Coronary artery (tissue), 2 donors: ENCODE measurements at regions not wholly inside any gene's neighbourhood (a gene's known extent, or its start where the extent isn't known, plus 50 kb on each side); places are given as distances from the start of the nearest gene placed in this dataset.

Experiments
- DNase-seq: peaks from one replicate; pipeline ENCODE4 v3.0.0-alpha.2; 2017; ENCODE audit warnings: low spot score
- H3K27ac ChIP-seq, 2 donors: fragments of 200-600 bp; sonication (generic); one replicate each; pipeline ENCODE4 v1.5.1; 2016 to 2019
- H3K4me3 ChIP-seq: fragments of 200-600 bp; sonication (generic); 2 replicates; pipeline ENCODE4 v1.5.1; 2016; ENCODE audit warnings: mild to moderate bottlenecking, moderate library complexity
- CTCF ChIP-seq: fragments of 200-600 bp; sonication (generic); IDR thresholded peaks from one replicate; pipeline ENCODE4 v1.5.1; 2019; ENCODE audit warnings: antibody characterized with exemption

- TF ChIP-seq CTCF = no peak
Measured at GRCh38 chr21:18069875-18070274, 174.8 kb upstream of the CHODL start.

GRCh38 chr21:18060402-18060801 is 184.2 kb upstream of the CHODL start:
- H3K4me3 ChIP-seq = no peak overlapping the region
- DNase-seq = no peak
- H3K27ac ChIP-seq = no peak overlapping the region
- no peak for TF ChIP-seq CTCF

More at GRCh38 chr21:18069875-18070274, 174.8 kb upstream of the CHODL start:
- no peak overlapping the region for H3K4me3 ChIP-seq
- DNase-seq = no peak
- no peak overlapping the region for H3K27ac ChIP-seq

DNA sequence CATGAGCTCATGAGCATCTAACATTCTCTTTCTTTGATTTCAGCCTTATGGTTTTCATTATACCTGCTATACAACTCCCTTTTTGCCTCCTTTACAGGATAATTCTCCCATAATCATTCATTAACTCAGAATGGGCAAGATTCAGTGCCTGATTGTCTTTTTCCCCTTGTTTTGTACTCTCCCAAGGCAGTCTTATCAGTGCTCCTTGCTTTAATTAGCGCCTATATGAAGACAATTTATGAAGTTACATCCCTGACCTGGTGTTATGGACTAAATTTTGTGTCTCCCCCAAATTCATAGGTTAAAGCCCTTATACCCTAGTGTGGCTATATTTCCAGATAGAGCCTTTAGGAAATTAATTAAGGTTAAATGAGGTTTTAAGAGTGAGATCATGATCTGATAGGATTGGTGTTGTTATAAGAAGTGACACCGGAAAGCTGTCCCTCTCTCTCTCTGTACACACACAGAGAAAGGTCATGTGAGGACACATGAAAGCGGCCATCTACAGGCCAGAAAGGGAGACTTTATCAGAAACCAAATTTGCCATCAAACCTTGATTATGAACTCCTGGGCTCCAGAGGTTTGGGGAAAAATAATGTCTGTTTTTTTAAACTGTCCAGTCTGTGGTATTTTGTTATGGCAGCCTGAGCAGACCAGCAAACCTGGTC is 185.8 kb upstream of the CHODL start:
- no peak overlapping the region for H3K27ac ChIP-seq
- H3K4me3 ChIP-seq = no peak overlapping the region
- no peak for TF ChIP-seq CTCF
- DNase-seq = no peak

DNA sequence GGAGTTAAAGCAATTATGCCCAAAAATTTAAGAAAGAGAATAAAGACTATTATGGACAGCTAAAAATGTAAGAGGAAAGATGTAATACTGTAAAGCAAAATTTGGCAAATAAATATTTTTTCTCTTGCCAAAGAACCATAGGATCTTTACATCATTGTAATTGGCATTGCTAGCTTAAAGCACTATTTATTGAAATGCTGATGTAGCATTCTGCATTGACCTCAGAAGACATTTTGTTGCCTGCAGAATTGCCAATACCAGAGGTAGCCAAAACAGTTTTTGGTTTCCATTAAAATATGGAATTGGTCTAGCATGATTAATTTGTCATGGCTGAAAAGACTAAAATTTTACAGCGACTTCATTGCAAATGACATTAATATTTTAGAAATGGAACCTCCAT is 191.5 kb upstream of the CHODL start:
- Histone ChIP-seq H3K4me3 (no peak overlapping the region), H3K27ac (no peak overlapping the region)
- no peak for DNase-seq
- TF ChIP-seq CTCF = no peak

DNA sequence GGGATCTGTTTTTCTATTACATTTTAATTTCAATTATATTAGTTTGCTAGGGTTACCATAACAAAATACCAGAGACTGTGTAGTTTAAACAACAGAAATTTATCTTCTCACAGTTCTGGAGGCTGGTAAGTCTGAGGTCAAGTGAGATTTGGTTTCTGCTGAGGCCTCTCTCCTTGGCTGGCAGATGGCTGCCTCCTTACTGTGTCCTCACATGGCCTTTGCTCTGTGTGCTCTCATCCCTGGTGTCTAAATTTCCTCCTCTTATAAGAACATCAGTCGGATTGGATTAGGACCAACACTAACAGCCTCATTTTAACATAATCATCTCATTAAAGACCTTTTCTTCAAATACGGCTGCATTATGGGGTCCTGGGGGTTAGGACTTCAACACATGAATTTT is 195.2 kb upstream of the CHODL start:
- no peak overlapping the region for H3K4me3 ChIP-seq
- H3K27ac ChIP-seq = no peak overlapping the region
- TF ChIP-seq CTCF = no peak
- no peak for DNase-seq

DNA sequence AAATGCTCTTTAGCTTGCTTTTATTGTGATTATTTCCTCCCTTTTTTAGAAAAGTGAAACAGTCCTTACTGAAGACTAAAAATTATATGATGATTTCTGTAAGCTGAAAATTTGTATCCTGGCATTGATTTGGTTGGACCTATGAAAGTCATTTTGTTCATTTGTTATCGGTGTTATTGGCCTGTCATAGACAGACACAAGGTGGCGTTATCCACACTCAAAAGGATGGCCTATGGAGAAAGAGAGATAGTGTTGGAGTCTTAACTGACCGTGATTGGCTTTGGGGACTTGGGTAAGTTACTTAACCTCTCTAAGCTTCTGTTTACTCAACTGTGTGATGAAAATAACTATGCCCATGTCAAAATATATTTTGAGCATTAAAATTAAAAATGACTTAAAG is 203.6 kb upstream of the CHODL start:
- no peak for DNase-seq

More for the DNA sequence above, 203.6 kb upstream of the CHODL start:
- no peak overlapping the region for H3K27ac ChIP-seq
- no peak overlapping the region for H3K4me3 ChIP-seq
- TF ChIP-seq CTCF = no peak
